GM19395 (cell line): ENCODE measurements at regions not wholly inside any gene's neighbourhood (a gene's known extent, or its start where the extent isn't known, plus 50 kb on each side); places are given as distances from the start of the nearest gene placed in this dataset.
A peak's percentile ranks its signal among the peaks of the same experiment; 100 is the strongest.

Experiments used
- ATAC-seq: cut with Tn5 transposase; IDR thresholded peaks from one replicate; pipeline ENCODE4 v1.9.1; 2021; ENCODE audit warnings: mild to moderate bottlenecking, moderate library complexity; ENCODE audit not compliant: unreplicated experiment

DNA sequence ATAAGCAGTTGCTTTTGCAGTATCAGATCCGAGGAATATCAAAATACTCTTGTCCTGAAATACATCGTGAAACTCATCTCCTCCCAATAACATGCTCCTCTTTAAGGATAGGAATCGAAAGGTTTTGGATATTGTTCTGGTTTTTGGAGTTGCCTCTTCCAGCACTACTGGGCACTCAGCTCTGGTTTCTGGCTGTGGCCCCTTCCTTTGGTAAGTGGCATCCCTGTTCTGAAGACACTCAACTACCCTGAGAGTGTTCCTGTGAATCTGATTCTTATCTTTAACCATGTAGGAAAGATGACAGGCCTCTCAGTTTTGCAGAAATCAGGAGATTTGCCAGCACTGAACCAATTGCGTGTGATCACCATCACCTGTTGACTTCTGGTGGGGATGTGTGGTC lies 327.5 kb upstream of the TBL1XR1 start:
- no peak for ATAC-seq

GRCh38 chr3:177525414-177525813 lies 328.1 kb upstream of the TBL1XR1 start:
- ATAC-seq: no peak

GRCh38 chr3:177525987-177526712 lies 328.9 kb upstream of the TBL1XR1 start:
- no peak for ATAC-seq

DNA sequence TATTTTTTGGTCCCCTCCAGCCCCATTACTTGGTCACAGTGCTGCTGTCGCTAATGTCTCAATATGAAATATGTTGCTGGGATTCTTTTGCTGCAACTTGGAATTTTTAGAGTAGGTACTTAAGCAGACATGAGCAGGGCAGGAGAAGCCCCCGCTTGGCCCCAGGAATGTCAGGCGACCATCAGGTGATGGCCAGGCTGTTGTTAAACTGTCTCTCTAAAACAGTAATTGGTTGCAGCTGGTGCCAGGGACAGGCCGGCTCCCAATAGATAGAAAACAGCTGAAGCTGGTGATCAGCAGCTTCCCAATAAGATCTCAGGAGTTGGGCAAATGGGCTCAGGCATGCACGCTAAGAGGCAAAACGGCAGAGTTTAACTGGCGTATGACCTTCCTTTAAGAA lies 329.9 kb upstream of the TBL1XR1 start:
- ATAC-seq: no peak

DNA sequence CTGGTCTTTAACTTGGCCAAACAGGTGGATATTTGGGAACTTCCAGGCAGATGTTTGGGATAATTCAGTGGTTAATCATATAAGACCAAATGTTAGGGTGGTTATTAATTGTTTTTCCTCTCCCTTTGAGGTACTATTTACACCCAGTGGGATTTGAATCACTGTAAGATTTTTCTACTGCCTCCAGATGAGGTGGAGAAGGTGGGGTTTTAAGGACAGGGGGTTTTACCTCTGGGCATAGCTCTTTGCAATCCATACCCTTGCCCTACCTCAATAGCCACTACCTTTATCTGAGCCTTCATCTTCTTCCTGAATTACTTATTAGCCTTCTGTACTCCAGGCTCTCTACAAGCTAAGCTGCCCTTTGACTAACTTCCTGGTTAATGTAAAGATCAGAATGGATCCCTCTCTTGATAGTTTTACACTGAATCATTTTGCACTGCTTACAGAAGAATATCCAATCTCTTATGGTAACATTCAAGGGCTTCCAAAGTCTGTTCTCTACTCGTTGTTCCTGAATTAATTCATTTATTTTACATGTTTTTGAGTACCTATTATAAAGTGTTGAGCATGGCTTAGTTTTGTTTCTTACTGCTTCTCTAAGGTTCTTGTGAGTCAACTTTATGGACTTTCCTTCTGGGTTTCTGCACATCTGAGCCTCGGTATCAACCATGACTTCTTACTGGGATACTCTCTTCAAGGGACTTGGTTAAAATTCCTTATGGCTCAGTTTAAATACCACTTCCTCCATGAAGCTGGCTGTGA lies 331.2 kb upstream of the TBL1XR1 start:
- no peak for ATAC-seq

- no peak for ATAC-seq
Observed at GRCh38 chr3:177529071-177529550, 331.8 kb upstream of the TBL1XR1 start.

DNA sequence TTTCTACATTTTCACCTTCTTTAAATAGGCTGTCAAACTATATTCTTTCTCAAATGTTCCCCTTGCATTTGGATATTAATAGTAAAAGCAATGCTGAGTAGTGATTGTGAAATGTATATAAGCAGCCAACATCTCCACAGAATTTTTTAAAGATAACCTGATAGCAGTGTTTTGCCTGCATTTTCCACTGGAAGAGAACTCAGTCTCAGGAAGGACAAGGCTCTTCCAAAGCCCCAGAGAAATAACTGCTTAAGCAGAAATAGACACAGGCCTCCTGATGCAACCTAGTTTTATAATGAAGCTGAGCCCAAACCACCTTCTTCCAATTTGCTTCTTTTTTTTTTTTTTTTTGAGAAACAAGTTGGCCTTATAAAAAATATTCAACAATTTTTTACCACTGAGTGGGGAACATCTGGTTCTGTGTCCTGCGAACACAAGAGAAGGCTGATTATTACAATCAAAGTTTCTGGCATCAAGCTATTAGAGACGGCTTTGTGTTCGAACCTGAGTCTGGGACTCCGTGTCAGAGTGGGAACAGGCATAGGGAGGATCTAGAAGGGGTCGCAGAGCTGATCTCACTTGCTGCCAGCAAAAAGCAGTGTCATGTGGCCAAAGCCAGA lies 332.5 kb upstream of the TBL1XR1 start:
- no peak for ATAC-seq

- ATAC-seq: no peak
Observed at GRCh38 chr3:177530908-177531307, 333.6 kb upstream of the TBL1XR1 start.

GRCh38 chr3:177536873-177537272 lies 339.6 kb upstream of the TBL1XR1 start:
- no peak for ATAC-seq

DNA sequence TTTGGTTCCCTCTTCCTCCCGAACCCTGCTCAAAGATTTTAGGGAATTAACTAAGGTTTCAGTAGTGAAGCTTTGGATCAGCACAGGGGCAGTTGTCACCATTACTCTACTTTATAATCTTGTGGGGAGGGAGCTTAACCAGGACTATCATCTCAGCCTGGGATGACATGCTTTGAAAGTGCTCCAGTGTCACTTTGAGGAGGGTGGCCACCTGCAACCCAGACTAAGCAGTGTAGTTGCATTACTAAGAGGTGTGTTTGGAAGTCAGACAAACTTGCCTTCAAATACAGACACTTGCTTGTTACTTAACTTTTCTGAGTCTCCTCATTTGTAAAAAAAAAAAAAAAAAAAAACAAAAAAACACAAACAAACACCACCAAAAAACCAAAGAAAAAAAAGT lies 340.3 kb upstream of the TBL1XR1 start:
- no peak for ATAC-seq

DNA sequence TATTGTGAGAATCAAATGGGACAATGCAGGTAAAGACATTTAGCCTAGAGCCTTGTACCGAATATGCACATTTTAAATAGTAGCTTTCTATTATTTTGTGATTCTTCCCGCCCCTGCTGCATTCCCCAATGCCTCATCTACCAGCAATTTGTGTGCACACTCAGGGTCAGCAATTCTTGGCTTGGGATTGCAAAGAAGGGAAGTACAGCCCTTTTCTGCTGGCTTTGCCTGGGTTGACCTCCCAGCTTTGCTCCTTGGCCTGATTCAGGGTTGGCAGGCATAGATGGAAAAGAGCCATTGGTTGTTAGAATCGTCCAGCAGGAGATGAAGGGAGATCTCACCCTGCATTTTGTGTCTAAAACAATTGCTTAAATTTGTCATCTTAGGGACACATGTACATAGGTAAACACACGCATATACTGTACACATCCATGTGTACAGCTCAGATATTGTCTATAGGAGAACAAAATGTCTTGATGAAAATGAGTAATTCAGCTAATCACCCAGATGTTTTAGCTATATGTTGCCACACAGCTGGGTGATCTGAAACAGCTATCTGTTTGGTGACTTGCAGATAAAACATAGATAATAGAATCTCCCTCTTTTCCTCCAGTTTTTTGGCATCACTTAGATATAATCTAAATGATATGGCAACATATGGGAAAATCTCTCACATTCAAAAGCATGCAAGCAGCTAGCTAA lies 340.9 kb upstream of the TBL1XR1 start:
- no peak for ATAC-seq

GRCh38 chr3:177538750-177539730 lies 341.8 kb upstream of the TBL1XR1 start:
- ATAC-seq: peak; percentile 95

- no peak for ATAC-seq
Observed at GRCh38 chr3:177541541-177541940, 344.3 kb upstream of the TBL1XR1 start.

- no peak for ATAC-seq
Observed at GRCh38 chr3:177545964-177546363, 348.7 kb upstream of the TBL1XR1 start.

DNA sequence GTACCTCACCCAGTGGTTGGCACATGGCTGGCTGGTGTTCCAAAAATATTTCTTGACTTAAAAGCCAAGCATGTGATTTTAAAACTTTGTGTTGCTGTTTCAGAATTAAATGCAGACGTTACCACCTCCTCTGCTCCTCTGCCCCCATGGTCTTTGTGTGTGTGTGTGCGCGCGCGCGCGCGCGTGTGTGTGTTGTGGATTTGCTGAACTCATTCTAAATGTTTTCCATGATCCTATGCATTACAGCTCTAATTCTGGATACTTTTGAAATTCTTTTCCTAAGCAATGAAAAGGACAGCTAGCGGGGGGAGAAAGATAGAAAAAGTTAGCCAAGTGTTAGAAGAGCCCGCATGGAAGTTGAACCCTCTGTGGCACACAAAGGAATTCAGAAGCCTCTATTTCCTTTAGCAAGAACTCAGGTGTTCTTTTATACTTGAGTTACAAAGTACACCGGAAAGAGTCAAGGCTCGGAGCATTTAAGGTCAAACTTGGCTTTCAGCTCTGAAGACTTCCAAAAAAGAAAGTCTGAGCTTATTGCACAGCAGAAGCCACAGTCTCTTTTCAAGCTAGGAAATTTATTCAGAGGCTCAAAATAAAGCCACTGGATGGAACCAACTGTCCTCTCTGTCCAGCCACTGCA lies 350.5 kb upstream of the TBL1XR1 start:
- ATAC-seq: no peak

- ATAC-seq: no peak
Observed at GRCh38 chr3:177550667-177551066, 353.4 kb upstream of the TBL1XR1 start.

- no peak for ATAC-seq
Observed at GRCh38 chr3:177551431-177551836, 354.2 kb upstream of the TBL1XR1 start.

DNA sequence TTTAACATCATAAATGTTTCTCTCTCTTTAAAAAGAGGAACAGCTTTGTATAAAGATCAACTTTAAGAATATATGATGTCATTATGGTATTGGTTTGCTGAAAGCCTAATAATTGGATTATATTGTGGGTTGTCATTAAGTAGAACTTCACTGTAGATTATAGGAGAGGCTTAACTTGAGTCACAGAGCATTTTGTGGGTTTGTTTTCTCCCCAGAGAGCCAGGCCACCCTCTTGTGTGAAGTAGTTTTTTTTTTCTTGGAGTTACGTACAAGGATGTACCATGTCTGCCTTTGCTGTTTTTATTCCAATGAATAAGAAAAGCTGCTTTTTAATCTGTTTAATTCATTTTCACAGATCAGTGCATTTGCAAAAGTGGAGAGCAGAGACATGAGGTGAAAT lies 354.8 kb upstream of the TBL1XR1 start:
- no peak for ATAC-seq

- no peak for ATAC-seq
Observed at GRCh38 chr3:177553012-177553411, 355.7 kb upstream of the TBL1XR1 start.

GRCh38 chr3:177553579-177553978 lies 356.3 kb upstream of the TBL1XR1 start:
- ATAC-seq: no peak
